DOHH2 (cell line): ENCODE measurements at regions not wholly inside any gene's neighbourhood (a gene's known extent, or its start where the extent isn't known, plus 50 kb on each side); places are given as distances from the start of the nearest gene placed in this dataset.
"Not testable (repeated sequence)": the region's sequence is repeated elsewhere in the genome, so short reads cannot be mapped to it uniquely, and the experiment has no call there.

Source experiments
- H3F3A ChIP-seq: fragments of 200-600 bp; sonication (generic), shearing (Covaris generic); 2 replicates; pipeline ENCODE4 v1.6.0; 2016; ENCODE audit warnings: antibody characterized with exemption, mild to moderate bottlenecking; ENCODE audit not compliant: control insufficient read depth, insufficient read depth
- H3K27ac ChIP-seq: fragments of 200-600 bp; sonication (generic); 2 replicates; pipeline ENCODE4 v1.5.1; 2014; ENCODE audit warnings: low read depth, mild to moderate bottlenecking, low read length, moderate library complexity
- H3K27me3 ChIP-seq: fragments of 200-600 bp; sonication (generic); 2 replicates; pipeline ENCODE4 v1.6.1; 2014; ENCODE audit warnings: mild to moderate bottlenecking, low read length, mixed read lengths; ENCODE audit not compliant: control insufficient read depth
- H3K36me3 ChIP-seq: fragments of 200-600 bp; sonication (generic); 2 replicates; pipeline ENCODE4 v1.6.1; 2014; ENCODE audit warnings: mild to moderate bottlenecking, low read length, moderate library complexity, mixed read lengths; ENCODE audit not compliant: control insufficient read depth
- H3K4me1 ChIP-seq: fragments of 200-600 bp; sonication (generic); 2 replicates; pipeline ENCODE4 v1.6.1; 2014; ENCODE audit warnings: mild to moderate bottlenecking, low read length, mixed read lengths; ENCODE audit not compliant: control insufficient read depth
- H3K4me2 ChIP-seq: fragments of 200-600 bp; sonication (generic); 2 replicates; pipeline ENCODE4 v1.6.0; 2014; ENCODE audit warnings: mild to moderate bottlenecking, low read length, moderate library complexity
- H3K4me3 ChIP-seq: fragments of 200-600 bp; sonication (generic); 2 replicates; pipeline ENCODE4 v1.5.1; 2014; ENCODE audit warnings: mild to moderate bottlenecking, low read length, mixed read lengths
- H3K79me2 ChIP-seq: fragments of 200-600 bp; sonication (generic); 2 replicates; pipeline ENCODE4 v1.6.1; 2014; ENCODE audit warnings: mild to moderate bottlenecking, low read length, mixed read lengths; ENCODE audit not compliant: control insufficient read depth
- H3K9me2 ChIP-seq: fragments of 200-600 bp; sonication (generic); replicated peaks from 2 replicates; pipeline ENCODE4 v1.6.1; 2014; ENCODE audit warnings: mild to moderate bottlenecking, low read length, mixed read lengths; ENCODE audit not compliant: control insufficient read depth
- H3K9me3 ChIP-seq: fragments of 200-600 bp; sonication (generic); 2 replicates; pipeline ENCODE4 v1.6.1; 2014; ENCODE audit warnings: antibody characterized with exemption, low read length, mixed read lengths; ENCODE audit not compliant: control insufficient read depth, insufficient read depth
- H4K20me1 ChIP-seq: fragments of 200-600 bp; sonication (generic); 2 replicates; pipeline ENCODE4 v1.6.0; 2014; ENCODE audit warnings: low read depth, mild to moderate bottlenecking, antibody characterized with exemption, low read length, moderate library complexity; ENCODE audit not compliant: control insufficient read depth, insufficient read depth
- EZH2phosphoT487 ChIP-seq: fragments of 200-600 bp; sonication (generic); IDR thresholded peaks from 2 replicates; pipeline ENCODE4 v1.6.1; 2017; ENCODE audit warnings: borderline replicate concordance, mild to moderate bottlenecking, antibody characterized with exemption, low read length, moderate library complexity, mixed read lengths
- TF ChIP-seq, protein P1 (sequence below): fragments of 200-600 bp; sonication (generic); IDR thresholded peaks from one replicate; pipeline ENCODE4 v1.5.1; 2014; ENCODE audit warnings: antibody characterized with exemption, mild to moderate bottlenecking, low read depth, low read length; ENCODE audit not compliant: poor library complexity, severe bottlenecking

GRCh38 chr6:137283080-137283479 lies 63.9 kb upstream of the IFNGR1 start:
- Histone ChIP-seq H3K4me3 (no peak overlapping the region), H3K27me3 (no peaks in the 10 kb centered on the region), H3K9me3 (no peaks in the 10 kb centered on the region; the same call in 1 of the 2 replicates), H3K27ac (no peak overlapping the region), H3K9me2 (no peaks in the 10 kb centered on the region), H3K4me1 (peaks cover 25% of the 10 kb centered on the region), H3F3A (no peaks in the 10 kb centered on the region), H3K36me3 (no peaks in the 10 kb centered on the region), H3K79me2 (no peaks in the 10 kb centered on the region), H4K20me1 (no peaks in the 10 kb centered on the region), H3K4me2 (no peak overlapping the region)
- TF ChIP-seq, protein P1, sequence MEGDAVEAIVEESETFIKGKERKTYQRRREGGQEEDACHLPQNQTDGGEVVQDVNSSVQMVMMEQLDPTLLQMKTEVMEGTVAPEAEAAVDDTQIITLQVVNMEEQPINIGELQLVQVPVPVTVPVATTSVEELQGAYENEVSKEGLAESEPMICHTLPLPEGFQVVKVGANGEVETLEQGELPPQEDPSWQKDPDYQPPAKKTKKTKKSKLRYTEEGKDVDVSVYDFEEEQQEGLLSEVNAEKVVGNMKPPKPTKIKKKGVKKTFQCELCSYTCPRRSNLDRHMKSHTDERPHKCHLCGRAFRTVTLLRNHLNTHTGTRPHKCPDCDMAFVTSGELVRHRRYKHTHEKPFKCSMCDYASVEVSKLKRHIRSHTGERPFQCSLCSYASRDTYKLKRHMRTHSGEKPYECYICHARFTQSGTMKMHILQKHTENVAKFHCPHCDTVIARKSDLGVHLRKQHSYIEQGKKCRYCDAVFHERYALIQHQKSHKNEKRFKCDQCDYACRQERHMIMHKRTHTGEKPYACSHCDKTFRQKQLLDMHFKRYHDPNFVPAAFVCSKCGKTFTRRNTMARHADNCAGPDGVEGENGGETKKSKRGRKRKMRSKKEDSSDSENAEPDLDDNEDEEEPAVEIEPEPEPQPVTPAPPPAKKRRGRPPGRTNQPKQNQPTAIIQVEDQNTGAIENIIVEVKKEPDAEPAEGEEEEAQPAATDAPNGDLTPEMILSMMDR, result no peak
- TF ChIP-seq EZH2phosphoT487, result no peak

DNA sequence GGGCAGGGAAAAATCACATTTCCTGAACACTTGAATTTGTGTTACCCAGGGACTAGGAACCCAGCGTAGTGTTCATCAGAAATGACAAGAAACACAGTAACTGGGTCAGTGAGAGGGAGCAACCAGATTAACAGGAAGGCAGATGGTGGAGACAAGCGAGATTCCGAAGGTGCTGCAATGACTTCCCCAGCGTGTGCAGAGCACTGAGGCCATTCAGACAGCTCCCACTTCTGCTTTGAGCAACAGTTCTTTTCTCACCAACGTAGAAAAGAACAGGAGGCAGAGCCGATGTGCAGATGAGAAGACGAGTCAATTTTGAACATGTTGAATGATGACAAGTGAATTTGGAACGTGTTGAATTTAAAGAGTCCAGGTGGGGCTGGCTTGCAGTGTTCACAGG lies 63.1 kb upstream of the IFNGR1 start:
- H3K27ac ChIP-seq, result no peak overlapping the region
- H3K79me2 ChIP-seq, result no peaks in the 10 kb centered on the region
- TF ChIP-seq EZH2phosphoT487, result no peak
- TF ChIP-seq, protein P1, result no peak
- H3K4me3 ChIP-seq, result no peak overlapping the region
- H3K27me3 ChIP-seq, result no peaks in the 10 kb centered on the region
- peaks cover 27% of the 10 kb centered on the region for H3K4me1 ChIP-seq
- H3K4me2 ChIP-seq, result no peak overlapping the region
- H4K20me1 ChIP-seq, result no peaks in the 10 kb centered on the region
- no peaks in the 10 kb centered on the region for H3F3A ChIP-seq
- no peaks in the 10 kb centered on the region for H3K9me2 ChIP-seq
- no peaks in the 10 kb centered on the region for H3K36me3 ChIP-seq
- no peaks in the 10 kb centered on the region for H3K9me3 ChIP-seq

DNA sequence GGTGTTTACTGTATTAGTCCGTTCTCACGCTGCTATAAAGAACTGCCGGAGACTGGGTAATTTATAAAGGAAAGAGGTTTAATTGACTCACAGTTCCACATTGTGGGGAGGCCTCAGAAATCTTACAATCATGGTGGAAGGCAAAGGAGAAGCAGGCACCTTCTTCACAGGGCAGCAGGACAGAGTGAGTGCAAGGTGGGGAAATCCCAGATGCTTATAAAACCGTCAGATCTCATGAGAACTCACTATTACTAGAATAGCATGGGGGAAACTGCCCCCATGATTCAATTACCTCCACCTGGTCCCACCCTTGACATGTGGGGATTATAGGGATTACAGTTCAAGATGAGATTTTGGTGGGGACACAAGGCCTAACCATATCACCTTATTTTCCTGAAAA lies 60.1 kb upstream of the IFNGR1 start:
- not testable (repeated sequence) for H4K20me1 ChIP-seq, H3K27me3 ChIP-seq, H3K36me3 ChIP-seq, H3K4me2 ChIP-seq, H3K27ac ChIP-seq, H3K9me3 ChIP-seq, H3F3A ChIP-seq, H3K4me3 ChIP-seq, H3K9me2 ChIP-seq, H3K79me2 ChIP-seq
- H3K4me1 ChIP-seq, result peaks cover 39% of the 10 kb centered on the region

DNA sequence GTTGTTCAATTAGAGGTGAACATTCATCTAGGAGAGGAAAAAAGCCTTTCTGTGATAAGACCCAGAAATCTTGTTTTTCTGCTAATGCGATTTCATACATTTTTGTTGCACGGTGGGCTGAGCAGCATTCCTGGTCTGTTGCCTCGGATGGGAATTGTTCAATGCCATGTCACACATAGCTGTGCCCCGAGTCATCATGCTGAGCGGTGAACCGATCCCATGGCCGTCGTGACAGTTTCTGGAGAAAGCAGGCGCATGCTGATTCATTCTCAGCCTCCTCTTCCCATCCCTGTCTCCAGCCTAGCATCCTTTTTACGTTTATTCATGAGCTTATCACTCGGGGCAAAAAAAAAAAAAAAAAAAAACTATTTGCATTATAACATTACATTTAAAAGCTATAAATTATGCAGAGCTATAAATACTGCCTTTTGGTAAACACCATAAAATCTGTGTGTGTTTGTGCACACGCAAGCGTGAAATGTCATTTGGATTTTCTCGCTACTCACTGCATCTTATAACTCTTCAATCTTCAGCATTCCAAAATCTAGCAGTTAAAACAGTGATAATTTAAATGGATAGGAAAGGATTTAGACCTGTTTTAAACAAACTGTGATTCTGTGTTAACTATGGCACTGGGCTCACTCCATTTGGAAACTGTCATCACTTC lies 58.9 kb upstream of the IFNGR1 start:
- H3K4me2 ChIP-seq, result no peak overlapping the region

More for the DNA sequence above, 58.9 kb upstream of the IFNGR1 start:
- no peaks in the 10 kb centered on the region; the same call in 1 of the 2 replicates for H3K36me3 ChIP-seq
- H3K4me1 ChIP-seq, result peaks cover 34% of the 10 kb centered on the region
- H3K79me2 ChIP-seq, result no peaks in the 10 kb centered on the region
- H3K9me3 ChIP-seq, result no peaks in the 10 kb centered on the region
- TF ChIP-seq, protein P1, result no peak
- TF ChIP-seq EZH2phosphoT487, result no peak
- H3K4me3 ChIP-seq, result no peak overlapping the region
- H3K9me2 ChIP-seq, result no peaks in the 10 kb centered on the region
- no peaks in the 10 kb centered on the region for H4K20me1 ChIP-seq
- H3K27me3 ChIP-seq, result no peaks in the 10 kb centered on the region
- H3F3A ChIP-seq, result no peaks in the 10 kb centered on the region
- H3K27ac ChIP-seq, result no peak overlapping the region
